ENCODE measurements at regions not wholly inside any gene's neighbourhood (a gene's known extent, or its start where the extent isn't known, plus 50 kb on each side); places are given as distances from the start of the nearest gene placed in this dataset.

GRCh38 chr6:43869792-43870659, 100.0 kb downstream of the VEGFA start:
- DNase-seq (ENCODE audit: low read depth, low spot score) = no peak

GRCh38 chr6:43869079-43869710, 99.2 kb downstream of the VEGFA start:
- DNase-seq (ENCODE audit: low read depth, low spot score) = no peak

DNA sequence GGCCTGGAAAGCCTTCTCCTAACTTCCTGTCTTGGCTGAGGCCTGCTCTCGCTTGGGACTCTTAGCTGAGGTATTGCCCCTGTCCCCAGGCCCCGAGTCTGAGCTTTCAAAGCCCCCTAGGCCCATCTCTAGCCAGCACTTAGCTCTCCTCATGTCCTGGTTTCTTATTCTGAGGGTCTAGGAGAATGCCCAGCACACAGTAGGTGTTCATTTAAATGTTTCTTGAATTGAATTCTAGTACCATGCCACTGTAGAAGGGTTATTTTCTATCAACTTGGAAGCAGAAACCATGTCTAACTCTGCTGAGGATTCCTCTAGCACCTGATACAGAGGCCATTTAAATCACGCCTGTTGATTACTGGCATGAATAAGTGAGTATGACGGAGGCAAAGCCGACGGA, 98.5 kb downstream of the VEGFA start:
- no peak for DNase-seq (ENCODE audit: low read depth, low spot score)

GRCh38 chr6:43867996-43868395, 98.0 kb downstream of the VEGFA start:
- no peak for DNase-seq (ENCODE audit: low read depth, low spot score)

- DNase-seq (ENCODE audit: low read depth, low spot score) = no peak
These were observed 97.2 kb downstream of the VEGFA start for GRCh38 chr6:43867246-43867645.

- DNase-seq (ENCODE audit: low read depth, low spot score) = no peak
These were observed 96.1 kb downstream of the VEGFA start for GRCh38 chr6:43865932-43866645.

- DNase-seq (ENCODE audit: low read depth, low spot score) = no peak
These were observed 95.1 kb downstream of the VEGFA start for GRCh38 chr6:43865086-43865485.

- no peak for DNase-seq (ENCODE audit: low read depth, low spot score)
These were observed 92.9 kb downstream of the VEGFA start for GRCh38 chr6:43862925-43863324.

DNA sequence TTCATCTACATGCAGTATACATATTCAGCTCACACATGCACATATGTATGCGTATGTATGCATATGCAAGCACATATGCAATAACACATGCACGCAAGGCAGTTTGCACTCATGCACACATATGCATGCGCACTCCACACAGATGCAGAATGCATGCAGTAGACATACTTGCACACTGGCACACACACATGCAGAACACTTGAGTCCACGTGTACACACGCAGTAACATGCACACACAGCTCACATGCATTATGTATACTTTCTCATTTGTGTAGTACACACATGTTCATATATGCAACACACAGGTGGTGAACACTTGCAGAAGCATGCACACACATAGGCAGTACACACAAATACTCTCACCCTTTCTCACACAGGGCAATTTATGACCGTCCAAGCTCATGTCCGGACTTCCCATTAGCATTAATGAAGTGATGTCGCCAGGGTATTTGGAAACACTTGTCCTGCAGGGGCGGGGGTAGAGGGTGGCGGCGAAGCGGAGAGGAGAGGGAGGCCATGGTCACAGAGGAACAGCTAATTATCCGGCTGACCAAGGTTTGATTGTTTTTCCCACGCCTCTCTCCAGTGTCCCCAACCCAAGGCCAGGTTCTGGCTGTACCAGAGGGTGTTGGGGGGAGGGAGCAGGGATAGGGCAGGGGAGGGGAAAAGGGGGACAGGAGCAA, 91.3 kb downstream of the VEGFA start:
- no peak for DNase-seq (ENCODE audit: low read depth, low spot score)

- DNase-seq (ENCODE audit: low read depth, low spot score) = no peak
These were observed 90.3 kb downstream of the VEGFA start for GRCh38 chr6:43860285-43860684.

DNA sequence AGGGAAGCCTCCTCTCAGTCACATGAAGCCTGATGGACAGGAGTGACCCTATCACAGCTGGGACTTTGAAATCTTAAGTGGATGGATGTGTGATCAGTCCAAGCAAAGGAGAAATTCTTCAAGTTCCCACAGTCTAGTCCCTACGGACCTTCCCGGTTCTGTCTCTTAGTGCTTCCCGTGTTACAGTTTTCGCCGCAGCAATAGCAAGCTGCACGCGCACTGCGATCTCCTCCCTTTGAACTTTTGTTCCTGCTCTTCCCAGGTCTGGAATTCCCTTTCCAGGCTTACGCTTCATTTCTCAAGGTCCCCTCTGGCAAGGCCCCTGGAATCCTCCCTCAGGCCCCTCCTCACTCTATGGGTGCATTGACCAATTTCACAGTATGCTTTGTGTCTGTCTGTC, 89.2 kb downstream of the VEGFA start:
- DNase-seq (ENCODE audit: low read depth, low spot score) = no peak

- no peak for DNase-seq (ENCODE audit: low read depth, low spot score)
These were observed 88.4 kb downstream of the VEGFA start for GRCh38 chr6:43858161-43859153.

DNA sequence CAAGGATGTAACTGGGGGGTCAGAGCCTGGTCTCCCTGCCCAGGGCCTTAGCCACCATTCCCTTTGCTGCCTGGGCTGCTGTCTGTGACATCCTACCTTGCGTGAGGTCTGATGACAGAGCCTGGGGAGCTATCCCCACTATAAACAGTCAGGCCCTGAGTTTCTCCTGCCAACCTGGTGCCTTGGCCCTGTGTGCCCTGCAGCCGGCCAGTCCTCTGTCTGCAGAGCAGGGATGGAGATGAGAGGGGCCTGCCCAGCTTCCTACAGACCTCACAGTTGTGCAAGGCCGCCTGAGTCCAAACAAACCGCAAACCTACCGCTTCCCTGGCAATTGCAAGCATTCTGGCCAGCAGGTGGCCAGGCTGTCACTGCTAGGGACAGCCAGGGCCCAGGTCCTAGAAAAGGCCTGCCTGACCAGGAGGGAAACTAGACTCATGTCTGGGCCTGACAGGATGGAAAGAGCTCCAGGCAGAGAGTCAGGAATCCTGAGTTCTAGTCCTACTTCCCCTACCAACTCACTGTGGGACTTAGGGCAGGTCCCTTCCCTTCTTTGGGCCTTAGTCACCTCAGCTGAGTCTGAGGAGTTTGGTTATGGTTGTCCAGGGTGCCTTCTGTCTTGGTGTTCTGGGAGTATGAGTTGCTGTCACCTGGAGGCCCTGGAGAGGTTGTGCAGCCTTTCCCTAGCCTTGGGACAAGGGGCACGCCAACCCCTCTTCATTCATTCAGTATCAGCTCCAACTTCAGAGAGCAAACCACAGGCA, 86.2 kb downstream of the VEGFA start:
- no peak for DNase-seq (ENCODE audit: low read depth, low spot score)

DNA sequence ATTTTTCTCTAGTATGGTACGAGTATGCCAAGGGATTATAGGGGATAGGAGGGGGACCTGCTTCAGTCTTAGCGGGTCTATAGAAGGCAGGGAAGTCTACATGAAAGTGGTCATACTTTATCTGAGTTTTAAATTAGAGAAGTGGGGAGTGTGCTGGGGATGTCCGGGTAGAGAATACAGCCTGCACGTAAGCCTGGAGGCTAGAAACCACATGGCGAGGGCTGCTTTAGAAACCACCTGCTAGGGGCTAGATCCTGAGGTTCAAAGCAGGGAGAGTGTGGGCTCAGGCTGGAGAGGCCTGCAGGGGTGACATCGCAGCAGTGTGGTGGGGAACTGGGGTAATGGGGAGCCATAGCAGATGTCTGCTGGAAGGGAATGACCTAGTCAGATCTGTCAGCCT, 85.2 kb downstream of the VEGFA start:
- no peak for DNase-seq (ENCODE audit: low read depth, low spot score)

GRCh38 chr6:43853066-43853650, 83.1 kb downstream of the VEGFA start:
- DNase-seq (ENCODE audit: low read depth, low spot score) = no peak

GRCh38 chr6:43852350-43852864, 82.4 kb downstream of the VEGFA start:
- DNase-seq (ENCODE audit: low read depth, low spot score) = no peak

GRCh38 chr6:43851204-43851865, 81.3 kb downstream of the VEGFA start:
- no peak for DNase-seq (ENCODE audit: low read depth, low spot score)

- DNase-seq (ENCODE audit: low read depth, low spot score) = no peak
These were observed 80.5 kb downstream of the VEGFA start for GRCh38 chr6:43850314-43851203.
